ENCODE measurements at regions not wholly inside any gene's neighbourhood (a gene's known extent, or its start where the extent isn't known, plus 50 kb on each side); places are given as distances from the start of the nearest gene placed in this dataset.

GRCh38 chr1:58932859-58933598 is 149.2 kb upstream of the JUN start:
- intact Hi-C loops (cut with DNase I): no loop called here
- peak overlapping the region; percentile 37 to 44 for H3K27ac ChIP-seq

GRCh38 chr1:58933599-58933926 is 149.7 kb upstream of the JUN start:
- H3K4me3 ChIP-seq: no peak overlapping the region
- DNase-seq (ENCODE audit: low spot score in 2 of 2): no peak
- H3K27me3 ChIP-seq: no peaks in the 10 kb centered on the region
- peak overlapping the region in 1 of 2 donors; percentile 44 for H3K27ac ChIP-seq
- TF ChIP-seq, protein P1, sequence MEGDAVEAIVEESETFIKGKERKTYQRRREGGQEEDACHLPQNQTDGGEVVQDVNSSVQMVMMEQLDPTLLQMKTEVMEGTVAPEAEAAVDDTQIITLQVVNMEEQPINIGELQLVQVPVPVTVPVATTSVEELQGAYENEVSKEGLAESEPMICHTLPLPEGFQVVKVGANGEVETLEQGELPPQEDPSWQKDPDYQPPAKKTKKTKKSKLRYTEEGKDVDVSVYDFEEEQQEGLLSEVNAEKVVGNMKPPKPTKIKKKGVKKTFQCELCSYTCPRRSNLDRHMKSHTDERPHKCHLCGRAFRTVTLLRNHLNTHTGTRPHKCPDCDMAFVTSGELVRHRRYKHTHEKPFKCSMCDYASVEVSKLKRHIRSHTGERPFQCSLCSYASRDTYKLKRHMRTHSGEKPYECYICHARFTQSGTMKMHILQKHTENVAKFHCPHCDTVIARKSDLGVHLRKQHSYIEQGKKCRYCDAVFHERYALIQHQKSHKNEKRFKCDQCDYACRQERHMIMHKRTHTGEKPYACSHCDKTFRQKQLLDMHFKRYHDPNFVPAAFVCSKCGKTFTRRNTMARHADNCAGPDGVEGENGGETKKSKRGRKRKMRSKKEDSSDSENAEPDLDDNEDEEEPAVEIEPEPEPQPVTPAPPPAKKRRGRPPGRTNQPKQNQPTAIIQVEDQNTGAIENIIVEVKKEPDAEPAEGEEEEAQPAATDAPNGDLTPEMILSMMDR (IDR thresholded peaks at IDR 0.05): no peak
- H3K36me3 ChIP-seq: no peaks in the 10 kb centered on the region
- intact Hi-C loops (cut with DNase I): no loop called here
- H3K4me1 ChIP-seq: peaks cover 0 to 5% of the 10 kb centered on the region in 2 donors
- H3K9me3 ChIP-seq: no peaks in the 10 kb centered on the region

More at GRCh38 chr1:58932859-58933598, 149.2 kb upstream of the JUN start:
- Histone ChIP-seq H3K4me3 (no peak overlapping the region), H3K9me3 (no peaks in the 10 kb centered on the region), H3K36me3 (no peaks in the 10 kb centered on the region), H3K27me3 (no peaks in the 10 kb centered on the region), H3K4me1 (peaks cover 0 to 5% of the 10 kb centered on the region in 2 donors)
- TF ChIP-seq, protein P1 (IDR thresholded peaks at IDR 0.05): no peak
- peak in 1 of 2 donors; percentile 67 for DNase-seq (ENCODE audit: low spot score in 2 of 2)

- H3K36me3 ChIP-seq: no peaks in the 10 kb centered on the region
- no peak for DNase-seq (ENCODE audit: low spot score in 2 of 2)
- H3K27me3 ChIP-seq: no peaks in the 10 kb centered on the region
- H3K4me1 ChIP-seq: peaks cover 0 to 5% of the 10 kb centered on the region in 2 donors
- no peaks in the 10 kb centered on the region for H3K9me3 ChIP-seq
- intact Hi-C loops (cut with DNase I): no loop called here
- H3K4me3 ChIP-seq: no peak overlapping the region
- H3K27ac ChIP-seq: no peak overlapping the region
- TF ChIP-seq, protein P1 (IDR thresholded peaks at IDR 0.05): no peak
Measured at GRCh38 chr1:58934706-58935105, 150.9 kb upstream of the JUN start.

DNA sequence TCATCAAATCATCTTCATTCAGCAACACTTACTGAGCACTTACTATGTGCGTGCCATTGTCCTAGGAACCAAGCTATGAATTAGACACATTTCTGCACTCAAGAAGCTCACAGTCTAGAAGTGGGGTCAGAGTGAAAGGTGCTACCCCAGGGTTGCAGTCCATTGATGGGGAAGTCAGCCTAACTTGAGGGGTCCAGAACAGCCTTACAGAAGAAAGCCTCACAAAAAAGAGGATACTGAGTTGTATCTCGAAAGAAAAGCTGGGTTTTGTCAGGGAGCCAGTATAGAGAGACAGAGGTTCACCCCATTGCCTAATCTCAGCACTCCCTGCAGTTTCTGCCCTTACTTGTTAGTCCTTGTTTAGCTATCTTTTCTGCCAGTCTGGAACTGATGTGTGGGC is 153.1 kb upstream of the JUN start:
- no peaks in the 10 kb centered on the region for H3K27me3 ChIP-seq
- TF ChIP-seq, protein P1 (IDR thresholded peaks at IDR 0.05): no peak
- H3K27ac ChIP-seq: no peak overlapping the region
- no peak for DNase-seq (ENCODE audit: low spot score in 2 of 2)
- no peaks in the 10 kb centered on the region for H3K9me3 ChIP-seq
- intact Hi-C loops (cut with DNase I): no loop called here
- H3K4me1 ChIP-seq: peaks cover 0 to 5% of the 10 kb centered on the region in 2 donors
- no peak overlapping the region for H3K4me3 ChIP-seq
- H3K36me3 ChIP-seq: no peaks in the 10 kb centered on the region

DNA sequence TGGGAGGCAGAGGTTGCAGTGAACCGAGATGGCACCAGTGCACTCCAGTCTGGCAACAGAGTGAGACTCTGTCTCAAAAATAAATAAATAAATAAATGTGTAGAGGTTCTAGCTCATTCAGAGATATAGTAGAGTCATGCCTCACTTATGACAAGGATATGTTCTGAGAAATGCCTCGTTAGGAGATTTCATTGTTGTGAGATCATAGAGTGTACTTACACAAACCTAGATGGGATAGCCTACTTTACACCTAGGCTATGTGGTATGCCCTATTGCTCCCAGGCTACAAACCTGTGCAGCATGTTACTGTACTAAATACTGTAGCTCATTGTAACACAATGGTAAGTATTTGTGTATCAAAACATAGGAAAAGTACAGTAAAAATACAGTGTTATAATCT is 155.3 kb upstream of the JUN start:
- TF ChIP-seq, protein P1 (IDR thresholded peaks at IDR 0.05): no peak
- H3K9me3 ChIP-seq: no peaks in the 10 kb centered on the region
- no peak overlapping the region for H3K4me3 ChIP-seq
- DNase-seq (ENCODE audit: low spot score in 2 of 2): no peak
- H3K27ac ChIP-seq: no peak overlapping the region
- no peaks in the 10 kb centered on the region for H3K4me1 ChIP-seq
- intact Hi-C loops (cut with DNase I): no loop called here
- no peaks in the 10 kb centered on the region for H3K27me3 ChIP-seq
- H3K36me3 ChIP-seq: no peaks in the 10 kb centered on the region

Data from ascending aorta (tissue), 2 donors.